Stimulated activated CD8-positive, alpha-beta memory T cell treated with anti-CD3 and anti-CD28 coated beads, Interleukin-4, amount 100 ng/mL, for 4 hours (primary cell): ENCODE measurements at regions not wholly inside any gene's neighbourhood (a gene's known extent, or its start where the extent isn't known, plus 50 kb on each side); places are given as distances from the start of the nearest gene placed in this dataset.

Experiments
- DNase-seq, 2 donors: peaks; one replicate each; pipeline ENCODE4 v3.0.0-alpha.2; 2020; ENCODE audit warnings: low read depth in 2 of 2, low spot score in 1 of 2

GRCh38 chrX:39167791-39168190 is 366.5 kb downstream of the MID1IP1 start:
- DNase-seq: no peak

- DNase-seq: no peak
Observed at GRCh38 chrX:39168609-39169008, 367.4 kb downstream of the MID1IP1 start.

- DNase-seq: no peak
Observed at GRCh38 chrX:39169976-39170375, 368.7 kb downstream of the MID1IP1 start.

- no peak for DNase-seq
Observed at GRCh38 chrX:39170464-39170863, 369.2 kb downstream of the MID1IP1 start.

- DNase-seq: no peak
Observed at GRCh38 chrX:39171686-39172085, 370.4 kb downstream of the MID1IP1 start.

GRCh38 chrX:39174241-39174771 is 373.0 kb downstream of the MID1IP1 start:
- no peak for DNase-seq

- no peak for DNase-seq
Observed at GRCh38 chrX:39174772-39175417, 373.6 kb downstream of the MID1IP1 start.

- DNase-seq: no peak
Observed at GRCh38 chrX:39175418-39176057, 374.3 kb downstream of the MID1IP1 start.

- no peak for DNase-seq
Observed at GRCh38 chrX:39176105-39176504, 374.8 kb downstream of the MID1IP1 start.

GRCh38 chrX:39189431-39189830 is 388.2 kb downstream of the MID1IP1 start:
- DNase-seq: no peak

GRCh38 chrX:39194673-39195072 is 393.4 kb downstream of the MID1IP1 start:
- no peak for DNase-seq

- no peak for DNase-seq
Observed at GRCh38 chrX:39195156-39195555, 393.9 kb downstream of the MID1IP1 start.

- peak in 1 of 2 donors; percentile 11 for DNase-seq
Observed at GRCh38 chrX:39196192-39197102, 395.2 kb downstream of the MID1IP1 start.

GRCh38 chrX:39199429-39199828 is 398.2 kb downstream of the MID1IP1 start:
- DNase-seq: no peak

GRCh38 chrX:39201305-39201990 is 400.2 kb downstream of the MID1IP1 start:
- DNase-seq: no peak

GRCh38 chrX:39202641-39203040 is 401.4 kb downstream of the MID1IP1 start:
- no peak for DNase-seq

- DNase-seq: no peak
Observed at GRCh38 chrX:39203427-39203826, 402.2 kb downstream of the MID1IP1 start.

GRCh38 chrX:39204353-39204752 is 403.1 kb downstream of the MID1IP1 start:
- no peak for DNase-seq

GRCh38 chrX:39204945-39205344 is 403.7 kb downstream of the MID1IP1 start:
- DNase-seq: no peak

GRCh38 chrX:39205467-39205866 is 404.2 kb downstream of the MID1IP1 start:
- DNase-seq: no peak
